Neural crest cell (in vitro differentiated cells): ENCODE measurements at regions not wholly inside any gene's neighbourhood (a gene's known extent, or its start where the extent isn't known, plus 50 kb on each side); places are given as distances from the start of the nearest gene placed in this dataset.

Source experiments
- DNase-seq: peaks from one replicate; pipeline ENCODE4 v3.0.0; 2021; ENCODE audit warnings: low read depth, mixed read lengths, low spot score
- H3K27ac Mint-ChIP-seq: one replicate; pipeline ENCODE4 v1.8.0; 2021; ENCODE audit warnings: mild to moderate bottlenecking, mixed read lengths; ENCODE audit not compliant: unreplicated experiment
- H3K27me3 Mint-ChIP-seq: 2 replicates; pipeline ENCODE4 v1.8.0; 2021; ENCODE audit warnings: low read depth, mild to moderate bottlenecking, mixed read lengths
- H3K36me3 Mint-ChIP-seq: 2 replicates; pipeline ENCODE4 v1.8.0; 2021; ENCODE audit warnings: low read depth, mild to moderate bottlenecking, mixed read lengths
- H3K4me1 Mint-ChIP-seq: 2 replicates; pipeline ENCODE4 v1.8.0; 2021; ENCODE audit warnings: mixed read lengths
- H3K4me3 Mint-ChIP-seq: one replicate; pipeline ENCODE4 v1.8.0; 2021; ENCODE audit warnings: mild to moderate bottlenecking, mixed read lengths
- H3K9me3 Mint-ChIP-seq: 2 replicates; pipeline ENCODE4 v1.8.0; 2021; ENCODE audit warnings: mixed read lengths
- CTCF ChIP-seq: fragments of 200-600 bp; sonication (generic); conservative IDR thresholded peaks from 2 replicates; pipeline ENCODE4 v1.5.0; 2021; ENCODE audit warnings: antibody characterized with exemption, mild to moderate bottlenecking

GRCh38 chr6:71035871-71036270 lies 79.0 kb upstream of the B3GAT2 start:
- no peak for DNase-seq
- Mint-ChIP-seq H3K4me3 (no peak overlapping the region), H3K27me3 (no peaks in the 10 kb centered on the region), H3K36me3 (no peaks in the 10 kb centered on the region), H3K4me1 (peaks cover 33% of the 10 kb centered on the region), H3K27ac (peak overlapping the region; percentile 60), H3K9me3 (no peaks in the 10 kb centered on the region)
- no peak for TF ChIP-seq CTCF

GRCh38 chr6:71038711-71039344 lies 82.0 kb upstream of the B3GAT2 start:
- Mint-ChIP-seq H3K36me3 (no peaks in the 10 kb centered on the region), H3K27me3 (no peaks in the 10 kb centered on the region), H3K4me3 (no peak overlapping the region), H3K27ac (peak overlapping the region; percentile 6), H3K4me1 (peaks cover 20% of the 10 kb centered on the region), H3K9me3 (peaks cover 1% of the 10 kb centered on the region)
- DNase-seq: no peak
- TF ChIP-seq CTCF: no peak

GRCh38 chr6:71040043-71040442 lies 83.2 kb upstream of the B3GAT2 start:
- H3K4me1 Mint-ChIP-seq: peaks cover 16% of the 10 kb centered on the region
- no peak for DNase-seq
- H3K27me3 Mint-ChIP-seq: no peaks in the 10 kb centered on the region
- H3K9me3 Mint-ChIP-seq: peaks cover 3% of the 10 kb centered on the region
- H3K4me3 Mint-ChIP-seq: no peak overlapping the region
- no peak for TF ChIP-seq CTCF
- H3K36me3 Mint-ChIP-seq: no peaks in the 10 kb centered on the region
- peak overlapping the region; percentile 20 for H3K27ac Mint-ChIP-seq

GRCh38 chr6:71040841-71041240 lies 84.0 kb upstream of the B3GAT2 start:
- Mint-ChIP-seq H3K27me3 (no peaks in the 10 kb centered on the region), H3K4me3 (no peak overlapping the region), H3K27ac (no peak overlapping the region), H3K9me3 (peaks cover 3% of the 10 kb centered on the region), H3K4me1 (peaks cover 20% of the 10 kb centered on the region), H3K36me3 (no peaks in the 10 kb centered on the region)
- no peak for TF ChIP-seq CTCF
- no peak for DNase-seq

GRCh38 chr6:71043902-71044301 lies 87.0 kb upstream of the B3GAT2 start:
- Mint-ChIP-seq H3K4me3 (no peak overlapping the region), H3K27me3 (no peaks in the 10 kb centered on the region), H3K9me3 (peaks cover 3% of the 10 kb centered on the region), H3K4me1 (peaks cover 40% of the 10 kb centered on the region), H3K36me3 (no peaks in the 10 kb centered on the region), H3K27ac (no peak overlapping the region)
- DNase-seq: no peak
- TF ChIP-seq CTCF: no peak
